KMS-11 (cell line): ENCODE measurements at regions not wholly inside any gene's neighbourhood (a gene's known extent, or its start where the extent isn't known, plus 50 kb on each side); places are given as distances from the start of the nearest gene placed in this dataset.

Source experiments
- H2AFZ ChIP-seq: fragments of 200-600 bp; sonication (generic); 2 replicates; pipeline ENCODE4 v1.6.1; 2016; ENCODE audit warnings: antibody characterized with exemption, mixed run types, low read depth
- H3K27ac ChIP-seq: fragments of 200-600 bp; sonication (generic); 2 replicates; pipeline ENCODE4 v1.6.1; 2016; ENCODE audit warnings: mild to moderate bottlenecking, mixed run types
- H3K27me3 ChIP-seq: fragments of 200-600 bp; sonication (generic); 2 replicates; pipeline ENCODE4 v1.6.1; 2017; ENCODE audit warnings: mild to moderate bottlenecking, low read depth, mixed run types, moderate library complexity; ENCODE audit not compliant: insufficient read depth
- H3K36me3 ChIP-seq: fragments of 200-600 bp; sonication (generic); 2 replicates; pipeline ENCODE4 v1.6.1; 2017; ENCODE audit warnings: mild to moderate bottlenecking, mixed run types; ENCODE audit not compliant: insufficient read depth
- H3K4me1 ChIP-seq: fragments of 200-600 bp; sonication (generic); 2 replicates; pipeline ENCODE4 v1.6.1; 2016; ENCODE audit warnings: mild to moderate bottlenecking, low read depth, mixed run types; ENCODE audit not compliant: poor library complexity, severe bottlenecking
- H3K4me2 ChIP-seq: fragments of 200-600 bp; sonication (generic); 2 replicates; pipeline ENCODE4 v1.7.0; 2016; ENCODE audit warnings: mild to moderate bottlenecking, mixed run types
- H3K4me3 ChIP-seq: fragments of 200-600 bp; sonication (generic); IDR thresholded peaks from 2 replicates; pipeline ENCODE4 v1.6.1; 2017; ENCODE audit warnings: low read depth, low read length, mixed read lengths; ENCODE audit not compliant: insufficient read depth
- H3K79me2 ChIP-seq: fragments of 200-600 bp; sonication (generic); 2 replicates; pipeline ENCODE4 v1.6.1; 2016; ENCODE audit warnings: low read depth, mixed run types; ENCODE audit not compliant: insufficient read depth
- H3K9ac ChIP-seq: fragments of 200-600 bp; sonication (generic); 2 replicates; pipeline ENCODE4 v1.6.1; 2016; ENCODE audit warnings: mild to moderate bottlenecking, mixed run types
- H4K20me1 ChIP-seq: fragments of 200-600 bp; sonication (generic); 2 replicates; pipeline ENCODE4 v1.6.1; 2016; ENCODE audit warnings: mild to moderate bottlenecking, mixed run types; ENCODE audit not compliant: insufficient read depth
- CTCF ChIP-seq: fragments of 200-600 bp; sonication (generic); conservative IDR thresholded peaks from 2 replicates; pipeline ENCODE4 v1.6.1; 2017; ENCODE audit warnings: low read depth, mild to moderate bottlenecking, antibody characterized with exemption, low read length, moderate library complexity, mixed read lengths

GRCh38 chr13:85191996-85192718 lies 607.1 kb downstream of the SLITRK6 start:
- Histone ChIP-seq H2AFZ (no peak overlapping the region), H3K36me3 (no peaks in the 10 kb centered on the region), H3K4me3 (no peak overlapping the region), H3K27me3 (no peaks in the 10 kb centered on the region), H3K27ac (no peak overlapping the region), H3K79me2 (no peaks in the 10 kb centered on the region), H3K4me2 (no peak overlapping the region), H3K9ac (no peak overlapping the region), H4K20me1 (no peaks in the 10 kb centered on the region), H3K4me1 (no peaks in the 10 kb centered on the region)
- TF ChIP-seq CTCF: no peak

DNA sequence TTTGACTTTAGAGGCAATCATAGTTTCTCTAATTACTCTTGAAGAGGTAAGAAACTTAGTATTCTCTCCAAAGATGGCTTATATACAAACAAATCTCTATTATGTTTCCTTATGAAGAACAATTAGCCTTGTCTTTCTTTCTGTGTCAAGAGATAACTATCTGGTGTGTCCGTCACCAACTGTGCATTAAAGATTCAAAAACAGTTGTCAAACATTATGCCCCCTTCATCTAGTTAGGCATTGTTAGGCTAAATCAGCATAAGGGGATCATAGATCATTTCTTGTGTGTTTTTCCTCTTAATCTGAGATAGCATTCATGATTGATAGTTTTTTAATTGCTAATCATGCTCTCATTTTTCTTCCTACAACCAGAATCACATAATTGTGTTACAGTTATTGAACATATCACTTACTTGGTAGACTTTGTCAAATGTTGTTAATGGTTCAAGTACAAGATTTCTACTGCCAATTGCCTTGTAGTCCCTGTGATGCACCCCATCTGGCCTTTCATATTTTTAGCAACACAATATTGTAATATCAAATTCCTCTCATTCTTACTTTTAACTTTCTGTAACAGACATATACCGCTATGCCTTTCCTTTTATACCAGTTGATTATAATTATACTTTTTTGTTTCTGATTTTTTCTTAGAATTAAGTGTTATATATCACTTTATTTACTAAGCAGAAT lies 612.7 kb downstream of the SLITRK6 start:
- H3K4me2 ChIP-seq: no peak overlapping the region
- no peak for TF ChIP-seq CTCF
- H3K27me3 ChIP-seq: no peaks in the 10 kb centered on the region
- no peak overlapping the region for H3K4me3 ChIP-seq
- H3K4me1 ChIP-seq: no peaks in the 10 kb centered on the region
- no peak overlapping the region for H2AFZ ChIP-seq
- no peaks in the 10 kb centered on the region for H3K36me3 ChIP-seq
- no peaks in the 10 kb centered on the region for H4K20me1 ChIP-seq
- H3K9ac ChIP-seq: no peak overlapping the region
- H3K27ac ChIP-seq: no peak overlapping the region
- H3K79me2 ChIP-seq: no peaks in the 10 kb centered on the region

- Histone ChIP-seq H4K20me1 (no peaks in the 10 kb centered on the region), H3K9ac (no peak overlapping the region), H2AFZ (no peak overlapping the region), H3K4me2 (no peak overlapping the region), H3K79me2 (no peaks in the 10 kb centered on the region), H3K27ac (no peak overlapping the region), H3K4me3 (no peak overlapping the region), H3K27me3 (no peaks in the 10 kb centered on the region), H3K36me3 (no peaks in the 10 kb centered on the region), H3K4me1 (no peaks in the 10 kb centered on the region)
- TF ChIP-seq CTCF: no peak
Observed at GRCh38 chr13:85174291-85174690, 624.9 kb downstream of the SLITRK6 start.

GRCh38 chr13:85170372-85170771 lies 628.8 kb downstream of the SLITRK6 start:
- Histone ChIP-seq H2AFZ (no peak overlapping the region), H4K20me1 (no peaks in the 10 kb centered on the region), H3K4me2 (no peak overlapping the region), H3K4me1 (no peaks in the 10 kb centered on the region), H3K27ac (no peak overlapping the region), H3K9ac (no peak overlapping the region), H3K27me3 (no peaks in the 10 kb centered on the region), H3K79me2 (no peaks in the 10 kb centered on the region), H3K4me3 (no peak overlapping the region), H3K36me3 (no peaks in the 10 kb centered on the region)
- no peak for TF ChIP-seq CTCF
